HG02943 (cell line): ENCODE measurements at regions not wholly inside any gene's neighbourhood (a gene's known extent, or its start where the extent isn't known, plus 50 kb on each side); places are given as distances from the start of the nearest gene placed in this dataset.

ENCODE experiments used
- ATAC-seq: cut with Tn5 transposase; IDR thresholded peaks from one replicate; pipeline ENCODE4 v1.9.1; 2021; ENCODE audit warnings: mild to moderate bottlenecking, low read depth, moderate library complexity; ENCODE audit not compliant: unreplicated experiment

GRCh38 chr1:79398501-79398900 lies 392.0 kb upstream of the ADGRL4 start:
- no peak for ATAC-seq

- no peak for ATAC-seq
Observed at GRCh38 chr1:79396901-79397300, 390.4 kb upstream of the ADGRL4 start.

- ATAC-seq: no peak
Observed at GRCh38 chr1:79388694-79389361, 382.3 kb upstream of the ADGRL4 start.

DNA sequence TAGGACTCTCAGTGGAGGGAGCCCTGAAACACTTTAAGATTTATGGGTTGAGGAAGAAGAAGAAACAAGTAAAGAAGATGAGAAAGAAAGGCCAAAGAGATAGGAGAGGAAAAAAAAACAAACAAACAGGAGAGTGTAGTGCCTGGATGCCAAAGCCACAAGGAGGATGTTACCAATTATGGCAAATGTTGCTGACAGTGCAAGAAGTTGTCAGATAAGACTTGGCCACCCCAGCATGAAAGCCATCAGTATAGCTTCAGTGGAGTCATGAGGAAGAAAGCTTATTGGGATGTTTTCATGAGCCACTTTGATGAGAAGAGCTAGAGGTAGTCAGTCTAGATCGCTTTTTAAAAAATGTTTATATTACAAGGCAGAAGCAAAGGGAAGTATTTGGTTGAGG lies 380.2 kb upstream of the ADGRL4 start:
- ATAC-seq: no peak

DNA sequence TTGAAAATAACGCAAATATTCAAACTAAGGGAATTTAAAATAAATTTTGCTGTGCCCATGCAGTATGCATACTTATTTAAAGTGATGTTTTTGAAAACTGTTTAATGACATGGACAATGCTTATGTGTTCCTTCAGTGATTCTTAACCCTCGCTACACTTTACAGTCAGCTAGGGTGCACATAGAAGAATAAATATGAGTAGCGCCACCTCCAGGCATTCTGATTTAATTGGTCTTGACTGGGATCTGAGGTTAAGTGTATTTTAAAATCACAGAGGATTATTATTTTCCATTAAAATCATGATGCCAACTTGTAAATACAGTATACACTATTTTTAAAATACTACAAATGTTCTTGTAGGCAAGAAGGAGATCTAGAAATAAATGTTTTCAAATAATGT lies 373.5 kb upstream of the ADGRL4 start:
- no peak for ATAC-seq

- ATAC-seq: no peak
Observed at GRCh38 chr1:79376106-79376505, 369.6 kb upstream of the ADGRL4 start.

DNA sequence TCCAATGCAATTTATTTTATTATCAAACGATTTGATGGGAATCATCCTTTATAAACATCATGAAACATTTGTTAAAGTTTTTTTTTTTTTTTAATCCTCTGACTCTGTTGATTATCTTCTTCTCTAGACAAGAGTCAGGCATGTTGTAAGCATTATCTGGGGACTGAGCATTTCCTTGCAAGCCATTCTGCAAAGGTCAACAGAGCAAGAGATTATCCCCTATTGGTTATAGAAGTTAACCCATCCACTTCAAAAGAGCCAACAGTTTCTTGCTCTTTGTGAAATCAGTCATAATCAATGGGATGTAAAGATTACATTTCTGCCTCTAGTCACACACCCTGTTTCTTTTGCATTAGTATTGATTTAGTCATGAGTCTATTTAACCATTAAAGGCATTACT lies 368.8 kb upstream of the ADGRL4 start:
- ATAC-seq: no peak

DNA sequence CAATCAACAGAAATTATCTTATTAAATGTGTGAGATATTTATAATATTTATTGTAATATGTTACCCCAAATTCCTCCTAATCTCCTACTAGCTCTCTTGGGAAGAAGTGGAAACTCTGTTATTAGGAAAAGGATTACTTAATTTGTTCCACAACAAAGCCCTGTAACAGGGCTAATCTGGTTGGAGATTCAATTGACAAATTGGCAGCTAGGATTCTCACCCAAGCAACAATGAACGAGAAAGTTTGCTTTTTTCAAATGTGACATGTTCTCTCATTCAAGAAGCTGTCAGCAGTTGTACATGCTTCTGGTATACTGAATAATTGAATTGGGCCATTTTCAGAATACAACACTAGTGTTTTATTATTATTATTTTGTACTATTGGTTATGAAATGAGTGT lies 367.9 kb upstream of the ADGRL4 start:
- ATAC-seq: no peak

GRCh38 chr1:79373481-79374125 lies 367.1 kb upstream of the ADGRL4 start:
- no peak for ATAC-seq

GRCh38 chr1:79371802-79372201 lies 365.3 kb upstream of the ADGRL4 start:
- ATAC-seq: no peak

DNA sequence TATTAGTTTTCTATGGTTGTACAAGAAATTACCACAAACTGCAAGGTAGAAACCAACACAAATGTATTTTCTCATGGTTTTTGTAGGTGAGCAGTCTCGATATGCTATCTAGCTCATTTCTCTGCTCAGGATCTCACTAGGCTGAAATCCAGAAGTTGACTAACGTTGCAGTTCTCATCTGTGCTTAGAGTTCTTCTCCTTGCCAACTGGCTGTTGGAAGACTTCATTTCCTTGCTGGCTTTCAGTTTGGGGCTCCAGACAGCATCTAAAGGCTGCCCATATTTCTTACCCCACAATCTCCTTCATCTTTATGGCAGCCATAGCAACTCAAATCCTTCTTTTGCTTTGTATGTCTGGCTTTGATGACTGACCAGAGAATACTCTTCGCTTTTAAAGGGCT lies 362.6 kb upstream of the ADGRL4 start:
- ATAC-seq: no peak

GRCh38 chr1:79364896-79365295 lies 358.4 kb upstream of the ADGRL4 start:
- ATAC-seq: no peak

DNA sequence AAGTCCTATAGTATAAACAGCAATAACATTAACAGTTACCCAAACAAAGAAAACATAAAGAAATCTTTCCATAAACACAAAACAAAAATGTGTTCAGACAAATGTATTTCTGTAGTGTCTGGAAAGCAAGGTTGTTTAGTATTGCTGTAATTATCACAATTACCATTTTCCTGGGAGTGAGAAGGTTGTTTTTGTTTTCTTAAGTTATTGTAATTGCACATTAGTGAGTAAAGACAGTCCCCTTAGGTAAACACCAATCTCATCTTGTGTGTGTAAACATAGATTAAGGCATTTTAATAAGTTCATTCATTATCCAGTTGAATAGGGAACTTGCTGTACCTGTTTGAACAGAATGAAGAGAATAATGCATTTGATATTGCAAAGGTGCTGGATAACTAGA lies 356.9 kb upstream of the ADGRL4 start:
- ATAC-seq: no peak

DNA sequence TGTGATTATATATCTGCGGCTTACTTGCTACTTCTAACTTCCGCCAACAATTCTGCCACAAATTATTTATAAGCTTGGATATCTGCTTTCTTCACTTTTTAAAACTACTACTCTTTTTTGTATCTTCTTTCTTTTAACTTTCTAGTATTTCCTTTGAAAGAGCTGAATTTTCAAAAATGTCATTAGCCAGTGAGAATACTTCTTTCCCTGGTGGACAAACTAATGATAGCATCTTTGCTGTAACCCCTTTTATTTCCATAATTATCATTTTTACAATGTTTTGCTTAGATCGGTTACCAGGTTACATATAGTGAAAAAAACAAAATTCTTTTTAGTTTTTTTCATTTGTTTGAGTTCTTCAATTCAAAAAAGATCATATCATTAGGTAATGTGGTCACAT lies 355.9 kb upstream of the ADGRL4 start:
- no peak for ATAC-seq

DNA sequence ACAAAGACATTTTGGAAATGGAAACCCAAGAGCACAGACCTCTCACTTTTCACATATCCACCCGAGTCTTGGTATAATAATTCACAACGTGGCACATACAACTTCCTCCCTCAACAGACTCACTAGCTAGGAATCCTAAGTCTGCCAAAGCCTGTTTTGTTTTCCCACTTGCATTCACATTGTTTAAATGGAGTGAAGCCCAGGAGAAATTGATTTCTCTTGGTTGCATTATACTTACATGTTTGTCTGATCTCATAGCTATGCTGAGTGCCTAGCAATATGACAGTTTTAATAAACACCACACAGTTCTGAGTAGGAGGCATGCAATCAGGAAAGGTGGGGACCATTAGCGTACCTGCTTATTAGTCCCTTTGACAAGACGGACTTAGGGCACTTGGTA lies 348.6 kb upstream of the ADGRL4 start:
- ATAC-seq: no peak

DNA sequence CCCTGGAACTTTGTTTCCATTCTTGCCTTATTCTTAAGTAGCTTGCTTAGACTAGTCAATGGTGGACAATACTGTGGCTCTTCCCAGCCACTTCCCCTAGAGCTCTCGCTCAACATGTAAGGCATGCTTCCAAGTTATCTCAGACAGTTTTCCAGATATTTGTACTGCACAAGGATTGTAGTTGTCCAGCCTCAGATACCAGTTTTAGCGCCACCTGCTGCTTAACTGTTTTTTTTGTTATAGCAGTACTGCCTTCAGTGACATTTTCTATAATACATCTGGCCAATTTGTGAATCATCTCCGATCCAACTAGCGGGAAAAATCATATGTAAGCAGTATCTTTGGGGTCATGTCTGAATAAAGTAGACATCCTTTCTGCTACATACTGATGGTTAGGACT lies 346.7 kb upstream of the ADGRL4 start:
- ATAC-seq: no peak

- ATAC-seq: no peak
Observed at GRCh38 chr1:79326875-79327274, 320.3 kb upstream of the ADGRL4 start.

DNA sequence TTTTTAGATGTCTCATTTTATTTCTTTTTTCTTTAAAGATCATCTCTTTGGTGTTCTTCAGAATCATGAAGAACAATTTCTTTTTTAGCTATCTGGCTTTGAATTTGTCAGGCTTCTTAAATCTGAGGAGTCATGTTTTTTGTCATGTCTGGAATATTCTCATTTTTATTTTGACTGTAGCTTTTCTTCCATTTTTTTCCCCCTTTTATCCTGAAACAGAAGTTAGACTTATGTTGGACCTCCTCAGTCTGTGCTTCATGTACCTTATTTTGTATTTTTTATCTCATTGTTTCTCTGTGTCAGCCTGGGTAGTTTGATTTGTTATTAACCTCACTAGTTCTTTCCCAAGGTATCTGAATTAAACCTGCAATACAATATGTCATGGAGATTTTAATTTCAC lies 319.2 kb upstream of the ADGRL4 start:
- ATAC-seq: no peak

GRCh38 chr1:79325126-79325525 lies 318.6 kb upstream of the ADGRL4 start:
- no peak for ATAC-seq

DNA sequence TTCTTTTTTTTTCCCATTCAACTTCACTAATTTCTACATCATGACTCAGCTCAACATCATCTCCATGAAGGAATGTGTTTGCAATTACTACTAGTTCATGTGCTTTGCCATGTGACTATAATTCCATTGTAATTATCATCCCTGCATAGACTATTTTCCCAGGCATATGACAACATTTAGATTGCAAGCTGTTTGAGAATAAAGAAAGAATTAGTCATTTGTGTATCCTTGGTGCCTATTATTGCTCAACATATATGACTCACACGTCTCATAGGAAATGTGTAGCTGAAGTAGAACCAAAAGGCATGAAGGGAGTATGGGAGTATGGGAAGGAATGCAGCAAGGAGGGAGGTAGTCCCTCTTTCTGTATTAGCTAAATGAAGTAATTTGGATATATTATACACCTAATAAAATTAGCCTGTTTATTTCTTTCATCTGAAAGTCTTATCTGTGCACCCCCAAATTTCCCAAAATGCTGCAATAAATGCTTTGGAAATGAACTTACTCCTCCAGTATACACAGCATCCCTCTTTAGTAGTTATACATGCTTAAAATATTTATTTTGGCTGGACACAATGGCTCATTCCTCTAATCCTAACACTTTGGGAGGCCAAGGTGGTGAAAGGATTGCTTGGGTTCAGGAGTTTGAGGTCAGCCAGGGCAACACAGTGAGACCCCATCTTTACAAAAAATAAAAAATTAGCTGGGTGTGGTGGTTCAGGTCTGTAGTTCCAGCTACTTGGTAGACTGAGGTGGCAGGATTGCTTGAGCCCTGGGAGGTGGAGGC lies 316.9 kb upstream of the ADGRL4 start:
- ATAC-seq: no peak

GRCh38 chr1:79322511-79323027 lies 316.0 kb upstream of the ADGRL4 start:
- no peak for ATAC-seq

DNA sequence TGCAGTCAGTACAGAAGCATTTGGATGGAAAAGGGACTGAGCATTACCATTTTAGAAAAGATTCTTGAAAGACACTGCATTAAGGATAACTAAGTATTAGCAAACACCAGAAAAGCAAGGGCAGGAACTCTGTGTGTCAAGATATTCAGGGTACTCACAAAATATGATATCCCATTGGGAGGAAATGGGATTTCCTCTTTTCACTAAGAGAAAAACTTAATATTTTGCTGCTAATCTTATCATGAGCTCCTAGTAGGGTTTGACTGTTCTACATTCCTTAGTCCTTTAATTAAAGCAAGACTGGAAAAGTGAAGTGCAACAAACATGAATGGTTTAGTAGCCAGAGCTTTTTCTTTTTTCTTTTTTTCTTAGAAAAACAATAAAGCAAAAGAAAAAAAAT lies 305.9 kb upstream of the ADGRL4 start:
- no peak for ATAC-seq
